Lung microvascular endothelial cell (primary cell): ENCODE measurements at regions not wholly inside any gene's neighbourhood (a gene's known extent, or its start where the extent isn't known, plus 50 kb on each side); places are given as distances from the start of the nearest gene placed in this dataset.

ENCODE experiments used
- DNase-seq, 2 donors: peaks; one replicate each; pipeline versions ENCODE4 v3.0.0 to v3.0.0-alpha.2; 2010; ENCODE audit warnings: low read depth in 2 of 2

- DNase-seq = no peak
Observed at GRCh38 chr2:128380061-128380889, 61.6 kb upstream of the HS6ST1 start.

- DNase-seq = no peak
Observed at GRCh38 chr2:128380961-128381938, 62.6 kb upstream of the HS6ST1 start.

- no peak for DNase-seq
Observed at GRCh38 chr2:128384446-128384845, 65.8 kb upstream of the HS6ST1 start.

- DNase-seq = no peak
Observed at GRCh38 chr2:128384956-128385355, 66.3 kb upstream of the HS6ST1 start.

GRCh38 chr2:128385365-128385764 lies 66.7 kb upstream of the HS6ST1 start:
- no peak for DNase-seq

- no peak for DNase-seq
Observed at GRCh38 chr2:128386066-128386465, 67.4 kb upstream of the HS6ST1 start.

- no peak for DNase-seq
Observed at GRCh38 chr2:128388499-128388941, 69.9 kb upstream of the HS6ST1 start.

GRCh38 chr2:128389388-128390086 lies 70.9 kb upstream of the HS6ST1 start:
- no peak for DNase-seq

GRCh38 chr2:128390256-128390990 lies 71.8 kb upstream of the HS6ST1 start:
- no peak for DNase-seq

- no peak for DNase-seq
Observed at GRCh38 chr2:128390991-128391630, 72.4 kb upstream of the HS6ST1 start.

- peak in 1 of 2 donors; percentile 12 for DNase-seq
Observed at GRCh38 chr2:128391679-128392078, 73.0 kb upstream of the HS6ST1 start.

- DNase-seq = no peak
Observed at GRCh38 chr2:128392207-128392606, 73.5 kb upstream of the HS6ST1 start.

- no peak for DNase-seq
Observed at GRCh38 chr2:128394007-128394730, 75.5 kb upstream of the HS6ST1 start.

- DNase-seq = no peak
Observed at GRCh38 chr2:128395196-128395595, 76.5 kb upstream of the HS6ST1 start.

- DNase-seq = peak; percentile 72 to 77
Observed at GRCh38 chr2:128395640-128396499, 77.2 kb upstream of the HS6ST1 start.

- DNase-seq = no peak
Observed at GRCh38 chr2:128396500-128396891, 77.8 kb upstream of the HS6ST1 start.

GRCh38 chr2:128396946-128397345 lies 78.3 kb upstream of the HS6ST1 start:
- no peak for DNase-seq

- no peak for DNase-seq
Observed at GRCh38 chr2:128399256-128399655, 80.6 kb upstream of the HS6ST1 start.
